Activated CD8-positive, alpha-beta memory T cell treated with anti-CD3 and anti-CD28 coated beads, Interleukin-2, amount 50 U/mL, for 1 hour (primary cell): ENCODE measurements at regions not wholly inside any gene's neighbourhood (a gene's known extent, or its start where the extent isn't known, plus 50 kb on each side); places are given as distances from the start of the nearest gene placed in this dataset.
"Not testable (repeated sequence)": the region's sequence is repeated elsewhere in the genome, so short reads cannot be mapped to it uniquely, and the experiment has no call there.

Experiments used
- DNase-seq: peaks from one replicate; pipeline ENCODE4 v3.0.0-alpha.2; 2020; ENCODE audit errors: extremely low read depth

DNA sequence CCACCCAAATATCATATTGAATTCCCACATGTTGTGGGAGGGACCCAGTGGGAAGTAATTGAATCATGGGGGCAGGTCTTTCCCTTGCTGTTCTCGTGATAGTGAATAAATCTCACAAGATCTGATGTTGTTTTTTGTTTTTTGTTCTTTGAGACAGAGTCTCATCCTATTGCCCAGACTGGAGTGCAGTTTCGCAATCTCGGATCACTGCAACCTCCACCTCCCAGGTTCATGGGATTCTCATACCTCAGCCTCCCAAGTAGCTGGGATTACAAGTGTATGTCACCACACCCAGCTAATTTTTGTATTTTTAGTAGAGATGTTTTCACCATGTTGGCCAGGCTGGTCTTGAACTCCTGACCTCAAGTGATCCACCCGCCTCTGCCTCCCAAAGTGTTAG is 552.6 kb upstream of the VRK2 start:
- not testable (repeated sequence) for DNase-seq

DNA sequence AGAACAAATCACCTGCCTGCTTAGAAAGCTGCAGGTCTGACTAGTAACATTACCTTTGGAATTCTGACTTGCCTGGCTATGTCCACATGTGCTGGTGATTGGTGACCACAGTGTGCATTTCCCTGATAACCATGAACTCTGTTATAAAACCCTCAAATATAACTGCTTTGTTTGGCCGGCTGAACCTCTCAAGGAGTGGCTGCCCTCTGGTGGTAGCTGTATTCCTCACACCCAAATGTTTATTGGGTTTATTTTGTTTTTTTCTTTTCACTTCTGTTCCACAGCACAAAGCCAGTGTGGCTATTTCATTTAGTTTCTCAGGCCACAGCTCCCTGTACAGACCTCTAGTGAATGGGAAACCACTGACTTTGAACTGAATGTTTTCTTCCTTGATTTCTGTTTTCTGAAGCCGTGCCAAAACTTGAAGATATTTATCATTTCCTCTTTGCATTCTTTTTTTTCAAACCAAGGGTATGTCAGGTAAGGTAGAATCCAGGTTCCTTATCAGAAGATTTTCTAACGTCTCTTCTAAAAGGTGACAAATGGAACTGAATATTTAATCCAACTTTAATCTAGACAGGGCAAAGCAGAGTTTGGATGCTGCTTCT is 549.0 kb upstream of the VRK2 start:
- DNase-seq: no peak

DNA sequence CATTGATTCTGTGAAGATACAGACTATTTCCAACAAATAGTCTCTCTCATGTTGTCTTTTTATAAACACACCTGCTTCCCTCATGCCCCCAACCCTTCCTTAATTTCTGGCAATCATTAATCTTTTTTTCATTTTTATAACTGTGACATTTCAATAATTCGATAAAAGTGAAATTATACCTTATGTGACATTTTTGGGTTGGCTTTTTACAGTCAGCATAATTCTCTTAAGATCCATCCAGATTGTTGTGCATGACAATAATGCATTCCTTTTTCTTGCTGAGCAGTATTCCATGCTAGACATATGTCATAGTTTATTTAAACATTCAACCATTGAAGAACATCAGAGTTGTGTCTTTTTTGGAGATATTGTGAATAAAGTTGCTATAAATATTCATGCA is 541.8 kb upstream of the VRK2 start:
- DNase-seq: no peak

DNA sequence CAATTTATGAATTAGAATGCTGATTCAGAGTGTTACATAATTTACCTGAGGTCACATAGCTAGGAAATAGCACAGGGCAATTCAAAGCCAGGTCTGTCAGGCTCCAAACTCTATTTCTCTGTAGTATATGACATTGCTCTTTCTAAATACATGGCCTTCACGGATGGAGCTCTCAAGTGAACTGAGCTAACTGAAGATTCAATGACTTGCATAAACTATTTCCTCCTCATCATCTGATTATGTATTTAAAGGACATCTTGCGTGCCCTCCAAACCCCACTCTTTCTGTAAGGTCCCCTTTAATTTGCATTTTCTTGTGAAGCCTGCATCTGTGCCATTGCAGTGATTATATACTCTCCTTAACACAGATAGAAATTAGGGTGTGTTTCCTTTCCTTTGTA is 537.4 kb upstream of the VRK2 start:
- no peak for DNase-seq

DNA sequence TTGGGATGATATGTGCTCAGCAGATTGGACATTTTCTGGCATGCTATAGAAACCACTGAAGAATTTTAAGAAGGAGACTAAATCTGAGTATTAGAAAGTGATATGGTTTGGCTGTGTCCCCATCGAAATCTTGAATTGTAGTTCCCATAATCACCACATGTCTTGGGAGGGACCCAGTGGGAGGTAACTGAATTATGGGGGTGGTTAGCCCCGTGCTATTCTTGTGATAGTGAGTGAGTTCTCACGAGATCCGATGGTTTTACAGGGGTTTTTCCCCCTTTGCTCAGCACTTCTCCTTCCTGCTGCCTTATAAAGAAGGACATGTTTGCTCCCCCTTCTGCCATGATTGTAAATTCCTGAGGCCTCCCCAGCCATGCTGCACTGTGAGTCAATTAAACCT is 535.9 kb upstream of the VRK2 start:
- DNase-seq: no peak

DNA sequence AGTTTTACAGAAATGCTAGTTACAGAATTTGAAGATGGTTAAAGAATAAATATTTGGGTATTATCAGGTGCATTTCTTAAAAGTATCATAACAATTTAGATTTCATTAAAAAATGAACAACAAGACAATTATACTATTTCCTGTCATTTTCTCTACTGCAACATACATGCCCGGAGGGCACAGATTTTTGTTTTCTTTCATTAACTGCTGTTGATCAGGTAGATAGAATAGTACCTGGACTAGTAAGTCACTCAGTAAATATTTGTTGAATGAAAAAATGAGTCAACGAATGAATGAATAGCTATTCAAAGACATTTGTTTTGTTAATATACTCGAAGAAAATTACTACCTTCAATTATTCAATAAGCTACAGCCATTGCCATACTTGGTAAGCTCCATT is 531.2 kb upstream of the VRK2 start:
- no peak for DNase-seq

DNA sequence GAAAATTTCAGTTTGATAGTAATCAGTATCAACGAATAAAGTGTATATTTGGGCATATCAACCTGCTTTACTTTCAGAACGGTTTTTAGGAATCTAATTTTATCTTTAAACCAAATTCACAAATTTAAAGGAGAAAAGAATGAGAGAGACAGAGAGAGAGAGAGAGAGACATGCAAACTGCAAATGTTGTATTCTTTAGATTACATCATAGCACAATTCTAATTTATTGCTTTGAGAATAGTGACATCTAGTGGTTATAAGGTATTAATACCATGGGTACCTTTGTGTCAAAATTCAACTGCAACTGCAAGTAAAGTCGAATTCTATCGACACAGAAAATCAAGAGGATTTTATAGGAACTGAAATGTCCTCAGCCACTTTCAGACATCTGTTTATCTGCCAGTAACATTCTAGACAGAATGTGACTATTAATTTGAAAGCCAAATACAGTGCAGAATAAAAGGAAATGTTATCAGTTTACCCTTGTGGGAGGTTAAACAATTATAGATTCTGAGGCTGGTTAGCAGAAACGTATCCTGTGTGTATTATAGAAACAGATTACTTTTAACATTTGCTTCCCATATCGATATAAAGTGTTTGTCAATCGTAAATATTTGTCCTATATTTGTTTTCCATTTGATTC is 529.8 kb upstream of the VRK2 start:
- DNase-seq: no peak

DNA sequence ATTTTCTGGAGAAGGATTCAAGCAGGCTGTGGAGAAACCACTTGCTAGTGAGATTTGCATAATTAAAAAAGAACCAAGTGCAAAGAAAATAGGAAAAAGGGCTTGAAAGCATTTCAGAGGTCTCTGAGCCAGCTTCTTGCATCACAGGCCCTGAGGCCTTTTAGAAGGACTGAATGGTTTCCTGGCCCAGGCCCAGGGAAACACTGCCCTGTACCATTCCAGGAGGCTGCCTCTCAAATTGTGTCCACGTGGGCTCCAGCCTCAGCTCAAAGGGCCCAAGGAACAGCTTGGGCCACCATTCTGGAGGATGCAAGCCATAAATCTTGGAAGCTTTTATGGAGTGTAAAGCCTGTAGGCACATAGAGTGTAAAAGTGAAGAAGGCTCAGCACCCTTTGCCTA is 523.3 kb upstream of the VRK2 start:
- no peak for DNase-seq

DNA sequence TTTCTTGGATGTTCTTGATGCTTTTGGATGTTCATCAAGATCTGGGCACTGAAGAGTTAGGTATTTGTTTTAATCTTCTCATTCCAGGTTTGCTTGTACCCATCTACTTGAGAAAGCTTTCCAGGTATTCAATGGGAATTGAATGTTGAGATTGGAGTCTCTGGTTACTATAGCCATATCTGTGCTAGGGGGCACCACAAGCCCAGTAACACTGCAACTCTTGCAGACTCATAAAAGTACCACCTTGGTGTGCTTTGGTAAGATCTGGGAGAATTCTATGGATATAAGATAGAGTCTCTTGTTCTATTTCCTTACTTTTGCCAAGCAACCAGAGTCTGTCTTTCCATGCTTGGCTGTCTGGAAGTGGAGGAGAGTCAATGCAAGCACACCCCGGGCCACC is 518.9 kb upstream of the VRK2 start:
- no peak for DNase-seq

DNA sequence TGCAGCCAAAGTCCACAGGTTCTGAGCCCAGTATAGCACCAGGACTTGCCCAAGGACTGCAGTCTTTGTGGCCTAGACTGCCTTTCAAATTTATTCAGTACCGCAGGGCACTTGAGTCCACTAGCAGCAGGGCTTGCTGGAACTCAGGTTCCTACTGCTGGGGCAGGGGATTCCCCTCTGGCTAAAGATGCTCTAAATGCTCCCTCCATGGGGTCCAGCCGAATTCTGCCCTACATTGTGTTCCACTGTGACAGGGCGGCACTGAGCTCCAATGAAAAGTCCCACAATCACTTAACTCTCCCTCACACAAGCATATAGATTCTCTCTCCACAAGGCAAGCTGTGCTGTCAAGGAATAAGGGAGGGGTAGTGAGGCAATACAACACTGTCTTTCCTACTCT is 518.1 kb upstream of the VRK2 start:
- DNase-seq: no peak

DNA sequence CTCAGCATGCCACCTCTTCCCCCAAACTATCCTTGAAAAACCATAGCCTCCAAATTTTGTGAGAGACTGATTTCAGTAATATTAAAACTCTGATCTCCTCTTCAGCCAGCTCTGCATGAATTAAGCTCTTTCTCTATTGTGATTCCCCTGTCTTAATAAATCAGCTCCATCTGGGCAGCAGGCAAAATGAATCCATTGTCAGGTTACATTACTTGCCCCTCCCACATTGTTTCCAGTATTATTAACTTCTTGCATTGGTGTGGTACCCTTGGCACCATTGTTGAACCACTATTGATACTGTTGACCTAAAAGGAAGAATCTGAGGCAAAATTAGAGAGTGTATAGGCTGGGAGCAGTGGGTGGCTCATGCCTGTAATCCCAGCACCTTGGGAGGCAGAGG is 512.2 kb upstream of the VRK2 start:
- DNase-seq: no peak

DNA sequence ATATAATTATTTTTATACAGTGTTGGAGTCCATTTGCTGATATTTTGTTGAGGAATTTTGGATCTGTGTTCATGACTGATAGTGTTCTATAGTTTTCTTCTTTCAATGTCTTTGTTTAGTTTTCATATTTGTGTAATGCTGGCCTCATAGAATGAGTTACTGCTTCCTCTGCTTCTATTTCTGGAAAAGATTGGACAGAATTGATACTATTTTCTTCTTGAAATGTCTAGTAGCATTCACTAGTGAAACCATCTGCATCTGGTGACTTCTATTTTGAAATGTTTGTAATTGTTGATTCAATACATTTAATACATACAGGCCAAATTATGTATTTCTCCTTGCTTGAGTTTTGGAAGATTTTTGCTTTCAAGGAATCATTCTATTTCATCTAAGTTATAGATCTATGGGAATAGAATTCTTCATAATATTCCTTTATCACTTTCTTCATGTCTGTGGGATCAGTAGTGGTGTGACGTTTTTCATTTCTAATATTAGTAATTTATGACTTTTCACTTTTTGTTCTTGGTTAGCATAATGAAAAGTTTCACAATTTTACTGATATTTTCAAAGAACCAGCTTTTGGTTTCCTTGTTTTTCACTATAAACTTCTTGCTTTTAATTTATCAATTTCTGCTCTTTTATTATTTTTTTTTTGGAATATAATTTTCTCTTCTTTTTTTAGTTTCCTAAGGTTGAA is 509.9 kb upstream of the VRK2 start:
- no peak for DNase-seq

DNA sequence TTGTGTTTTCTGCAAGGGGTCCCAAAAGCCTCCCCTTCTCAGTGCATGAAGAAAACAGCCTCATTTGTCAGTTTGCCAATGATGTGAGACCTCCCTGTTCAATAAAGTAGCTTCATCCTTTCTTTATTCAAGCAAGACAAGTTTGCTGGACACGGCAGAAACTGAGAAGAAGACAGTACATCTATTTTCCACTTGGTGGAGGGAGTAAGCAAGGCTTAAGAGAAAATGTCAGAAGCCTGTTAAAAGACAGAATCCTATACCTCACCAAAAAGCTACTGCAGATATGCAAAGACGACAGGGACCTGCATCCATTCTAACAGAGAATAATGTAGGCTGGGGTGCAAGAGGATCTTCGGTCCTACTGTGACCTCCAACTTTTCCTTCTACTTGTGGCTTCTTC is 506.8 kb upstream of the VRK2 start:
- no peak for DNase-seq

DNA sequence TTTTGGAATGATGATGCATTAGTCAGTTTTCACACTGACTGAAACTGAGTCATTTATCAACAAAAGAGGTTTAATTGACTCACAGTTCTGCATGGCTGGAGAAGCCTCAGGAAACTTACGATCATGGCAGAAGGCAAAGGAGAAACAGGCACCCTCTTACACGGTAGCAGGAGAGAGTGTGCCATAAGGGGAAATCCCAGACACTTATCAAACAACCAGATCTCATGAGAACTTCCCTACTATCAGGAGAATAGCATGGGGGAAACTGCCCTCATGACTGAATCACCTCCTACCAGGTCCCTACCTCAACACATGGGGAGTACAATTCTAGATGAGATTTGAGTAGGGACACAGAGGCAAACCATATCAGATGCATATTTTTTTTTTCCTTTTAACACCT is 504.5 kb upstream of the VRK2 start:
- no peak for DNase-seq

DNA sequence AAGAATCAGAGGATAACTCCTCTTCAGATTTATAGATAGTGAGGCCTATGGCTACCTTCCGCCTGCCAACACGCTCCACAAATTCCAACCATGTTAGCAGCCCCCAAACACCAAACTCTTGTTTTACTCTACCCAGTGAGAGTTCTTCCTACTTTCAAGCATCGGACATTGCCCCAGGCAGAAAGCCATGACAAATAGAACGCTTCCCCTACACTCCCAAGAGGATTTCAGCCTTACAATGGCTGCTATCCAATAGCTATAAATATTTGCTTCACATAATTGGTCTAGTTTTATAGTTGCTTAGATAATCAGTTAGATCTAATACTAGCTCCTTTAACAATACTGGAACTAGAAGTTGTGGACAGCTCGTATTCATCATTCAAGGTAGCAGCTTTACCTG is 503.4 kb upstream of the VRK2 start:
- no peak for DNase-seq

DNA sequence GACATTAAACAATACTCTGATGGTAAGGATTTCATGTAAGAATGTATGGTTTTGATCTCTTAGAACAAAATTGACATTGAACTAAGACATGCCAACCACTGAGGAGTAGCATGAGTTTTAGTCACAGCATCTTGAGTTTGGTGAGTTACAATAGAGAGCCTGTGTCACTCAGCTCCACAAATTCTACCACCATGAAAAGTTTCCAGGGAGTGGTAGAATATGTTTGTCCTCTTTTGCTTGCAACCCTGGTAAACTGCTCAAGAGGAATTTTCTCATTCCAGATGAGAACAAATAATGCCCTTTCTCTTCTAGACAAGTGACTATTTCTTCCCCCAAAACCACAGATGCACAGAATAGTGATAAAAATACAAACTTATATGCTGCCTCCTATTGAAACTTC is 502.0 kb upstream of the VRK2 start:
- DNase-seq: no peak

DNA sequence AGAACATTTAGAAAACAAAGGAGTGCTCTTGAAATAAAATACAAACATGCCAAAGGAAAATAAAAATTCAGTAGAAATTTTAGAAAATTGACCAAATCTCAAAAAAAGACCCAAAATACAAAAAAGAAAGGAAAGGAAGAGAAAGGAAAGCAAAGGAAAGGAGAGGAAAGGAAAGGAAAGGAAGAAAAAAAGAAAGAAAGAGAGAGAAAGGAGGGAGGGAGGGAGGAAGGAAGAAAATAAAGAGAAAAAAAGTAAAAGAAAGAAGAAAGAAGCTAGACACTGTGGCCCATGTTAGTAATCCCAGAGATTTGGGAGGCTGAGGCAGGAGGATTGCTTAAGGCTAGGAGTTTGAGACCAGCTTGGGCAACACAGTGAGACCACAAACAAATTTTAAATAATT is 500.1 kb upstream of the VRK2 start:
- no peak for DNase-seq

DNA sequence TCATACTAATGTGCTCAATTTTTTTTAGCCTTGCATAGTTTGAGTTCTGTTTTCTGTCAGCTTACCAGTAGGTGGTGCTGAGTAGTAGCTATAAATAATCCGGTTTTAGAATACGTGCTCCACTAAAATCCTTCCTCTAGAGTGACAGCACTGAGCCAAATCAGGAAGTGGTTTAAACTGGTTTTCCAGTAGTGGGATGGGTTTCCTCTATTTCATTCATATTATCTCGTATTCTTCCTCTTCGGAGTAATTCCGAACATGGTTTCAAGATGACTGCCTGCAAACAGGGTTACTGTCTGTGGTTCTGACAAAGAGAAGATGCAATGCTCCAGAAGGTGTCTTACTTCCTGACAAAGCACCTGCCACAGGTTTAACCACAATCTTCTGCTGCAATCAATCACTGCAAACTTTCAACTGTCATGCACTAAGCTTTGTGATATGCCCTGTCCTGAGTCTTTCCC is 496.9 kb upstream of the VRK2 start:
- no peak for DNase-seq

DNA sequence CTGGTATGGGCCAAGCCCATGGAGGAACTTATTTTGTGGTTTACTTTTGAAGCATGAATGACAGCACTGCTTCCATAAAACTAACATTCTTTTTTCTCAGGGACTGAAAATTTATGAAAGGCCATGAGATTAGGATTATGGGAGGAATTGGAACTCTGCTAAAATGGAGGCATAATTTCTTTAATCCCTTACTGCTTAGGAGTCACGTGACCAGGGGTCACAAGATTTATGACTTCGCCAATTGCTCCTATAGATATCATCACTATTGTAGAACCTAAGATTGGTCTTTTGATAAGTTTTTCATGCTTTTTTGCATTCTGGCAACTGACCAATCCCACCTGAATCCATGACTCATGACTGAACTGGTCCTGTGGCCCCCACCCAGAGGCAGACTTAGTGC is 495.7 kb upstream of the VRK2 start:
- no peak for DNase-seq

DNA sequence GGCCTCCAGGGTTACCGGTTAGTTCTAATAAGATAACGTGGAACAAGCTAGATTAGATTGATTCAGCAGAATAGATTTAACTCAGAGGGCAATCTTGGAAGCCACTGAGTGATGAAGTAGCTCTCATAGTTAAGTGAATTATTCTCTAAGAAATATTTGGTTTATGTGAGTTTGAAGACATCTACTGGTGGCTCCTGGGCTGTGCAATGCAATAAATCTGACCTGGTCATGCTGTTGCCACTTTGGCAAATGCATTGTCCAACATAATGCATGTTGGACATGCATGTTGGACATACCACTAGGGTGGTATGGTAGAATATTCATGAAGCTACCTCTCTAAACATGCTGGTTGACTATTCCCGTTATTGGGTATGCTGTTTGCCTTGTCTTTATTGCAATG is 493.7 kb upstream of the VRK2 start:
- DNase-seq: no peak

DNA sequence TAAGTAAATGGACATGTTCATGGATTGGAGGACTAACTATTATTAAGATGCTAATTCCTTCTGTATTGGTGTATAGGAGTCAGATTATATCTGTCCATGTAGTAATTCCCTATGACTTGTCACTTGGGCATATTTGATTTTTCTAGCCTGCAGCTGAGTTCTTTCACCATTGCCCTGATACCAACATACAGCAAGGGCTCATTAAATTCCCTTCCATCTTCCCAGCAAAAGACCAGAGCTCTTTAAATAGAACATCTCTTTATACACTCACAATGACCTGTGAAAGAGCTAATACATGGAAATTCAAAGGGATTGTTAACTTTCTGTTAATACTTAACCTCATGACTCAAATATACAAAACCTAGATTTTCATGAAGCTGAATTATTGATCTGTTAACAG is 492.3 kb upstream of the VRK2 start:
- no peak for DNase-seq

DNA sequence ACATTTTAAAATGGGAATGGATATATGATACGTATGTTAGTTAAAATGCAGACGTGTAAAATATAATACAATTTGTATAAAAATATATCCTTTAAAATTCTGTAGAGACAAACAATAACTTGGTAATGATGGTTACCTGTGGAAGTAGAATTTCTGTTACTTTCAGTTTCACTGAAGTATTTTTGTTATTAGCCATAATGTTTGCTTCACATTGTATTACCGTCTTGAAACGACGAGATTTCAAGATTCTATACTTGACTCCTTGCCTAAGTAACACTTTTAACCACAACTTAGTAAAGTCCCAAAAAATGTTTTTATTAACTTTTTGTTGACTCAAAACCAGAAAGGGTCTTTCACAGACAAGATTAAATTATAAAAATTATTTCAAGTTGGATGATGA is 488.3 kb upstream of the VRK2 start:
- DNase-seq: no peak

DNA sequence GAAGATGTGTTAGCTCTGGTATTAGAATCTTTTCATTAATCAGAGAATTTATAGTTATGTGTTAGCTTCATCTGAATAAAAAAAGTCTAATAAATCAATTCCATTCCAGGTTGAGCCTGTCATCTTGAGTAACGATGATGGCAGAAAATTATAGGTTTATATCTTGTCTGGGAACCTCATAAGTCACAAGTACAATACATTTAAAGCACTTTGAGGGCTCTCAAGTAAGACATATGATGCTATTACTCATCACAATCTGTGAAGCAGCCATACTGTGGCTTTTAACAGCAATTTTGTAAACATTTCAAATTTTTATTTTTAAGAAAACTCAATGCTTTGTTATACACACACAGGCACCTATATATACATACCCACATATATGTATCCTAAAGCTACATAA is 484.1 kb upstream of the VRK2 start:
- no peak for DNase-seq

DNA sequence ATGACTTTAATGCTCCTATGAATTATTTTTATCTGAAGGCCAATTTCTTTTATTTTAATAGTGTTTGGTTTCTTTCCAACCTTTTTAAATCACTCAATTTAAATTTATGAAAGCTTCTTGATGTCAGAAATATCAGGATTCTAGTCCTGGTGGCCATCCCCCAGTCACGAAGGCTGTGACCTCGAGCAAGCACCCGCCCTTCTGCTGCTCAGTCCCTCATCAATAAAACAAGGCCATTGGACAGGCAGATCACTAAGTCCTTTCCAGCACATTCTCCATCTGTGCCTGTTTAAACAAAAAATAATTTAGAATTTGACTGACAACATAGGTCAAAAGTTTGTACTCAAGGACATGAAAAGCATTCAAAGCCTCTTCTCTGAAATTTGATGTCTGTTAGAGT is 483.6 kb upstream of the VRK2 start:
- DNase-seq: no peak
